ENCODE measurements at regions not wholly inside any gene's neighbourhood (a gene's known extent, or its start where the extent isn't known, plus 50 kb on each side); places are given as distances from the start of the nearest gene placed in this dataset.

GRCh38 chr2:145547620-145548019, 1027.7 kb upstream of the ZEB2 start:
- no peaks in the 10 kb centered on the region for H3K4me1 Mint-ChIP-seq (ENCODE audit: low read depth)
- H3K27me3 Mint-ChIP-seq: no peaks in the 10 kb centered on the region
- POLR2A ChIA-PET: no interaction called here
- no peak overlapping the region for H3K27ac ChIP-seq (ENCODE audit: low read depth in 1 of 2, low read length in 2 of 2)
- no peak for TF ChIP-seq CTCF (IDR thresholded peaks at IDR 0.05)
- no peak overlapping the region for H3K4me3 ChIP-seq (ENCODE audit: low read length)
- no peak overlapping the region for H3K27ac Mint-ChIP-seq
- H3K4me3 Mint-ChIP-seq: no peak overlapping the region
- H3K27me3 ChIP-seq (ENCODE audit: control insufficient read depth in 1 of 2, insufficient read depth in 2 of 2, low read length in 2 of 2): no peaks in the 10 kb centered on the region
- H3K36me3 ChIP-seq (ENCODE audit: insufficient read depth, low read length): no peaks in the 10 kb centered on the region
- intact Hi-C loops (cut with DNase I, micrococcal nuclease): no loop called here
- DNase-seq: no peak
- no peaks in the 10 kb centered on the region for H3K9me3 Mint-ChIP-seq
- no peaks in the 10 kb centered on the region for H3K4me1 ChIP-seq (ENCODE audit: insufficient read depth, low read length)
- CTCF ChIA-PET: no interaction called here
- no peaks in the 10 kb centered on the region for H3K9me3 ChIP-seq (ENCODE audit: control insufficient read depth in 1 of 2, insufficient read depth in 1 of 2, low read length in 2 of 2)
- H3K36me3 Mint-ChIP-seq (ENCODE audit: low read depth): no peaks in the 10 kb centered on the region
- no peak for ATAC-seq (ENCODE audit: poor library complexity)

GRCh38 chr2:145546091-145546490, 1026.2 kb upstream of the ZEB2 start:
- Mint-ChIP-seq H3K9me3 (no peaks in the 10 kb centered on the region), H3K27me3 (no peaks in the 10 kb centered on the region), H3K4me3 (no peak overlapping the region), H3K27ac (no peak overlapping the region), H3K4me1 (ENCODE audit: low read depth) (no peaks in the 10 kb centered on the region), H3K36me3 (ENCODE audit: low read depth) (no peaks in the 10 kb centered on the region)
- Histone ChIP-seq H3K27ac (ENCODE audit: low read depth in 1 of 2, low read length in 2 of 2) (no peak overlapping the region), H3K4me1 (ENCODE audit: insufficient read depth, low read length) (no peaks in the 10 kb centered on the region), H3K27me3 (ENCODE audit: control insufficient read depth in 1 of 2, insufficient read depth in 2 of 2, low read length in 2 of 2) (no peaks in the 10 kb centered on the region), H3K9me3 (ENCODE audit: control insufficient read depth in 1 of 2, insufficient read depth in 1 of 2, low read length in 2 of 2) (no peaks in the 10 kb centered on the region), H3K4me3 (ENCODE audit: low read length) (no peak overlapping the region), H3K36me3 (ENCODE audit: insufficient read depth, low read length) (no peaks in the 10 kb centered on the region)
- DNase-seq (no peak), ATAC-seq (ENCODE audit: poor library complexity) (no peak)
- no peak for TF ChIP-seq CTCF (IDR thresholded peaks at IDR 0.05)
- ChIA-PET POLR2A (no interaction called here), CTCF (no interaction called here)
- intact Hi-C loops (cut with DNase I, micrococcal nuclease): no loop called here

GRCh38 chr2:145543856-145544255, 1023.9 kb upstream of the ZEB2 start:
- intact Hi-C loops (cut with DNase I, micrococcal nuclease): no loop called here
- Mint-ChIP-seq H3K27me3 (no peaks in the 10 kb centered on the region), H3K27ac (no peak overlapping the region), H3K36me3 (ENCODE audit: low read depth) (no peaks in the 10 kb centered on the region), H3K9me3 (no peaks in the 10 kb centered on the region), H3K4me1 (ENCODE audit: low read depth) (no peaks in the 10 kb centered on the region), H3K4me3 (no peak overlapping the region)
- no peak for DNase-seq
- ATAC-seq (ENCODE audit: poor library complexity): no peak
- H3K27ac ChIP-seq (ENCODE audit: low read depth in 1 of 2, low read length in 2 of 2): no peak overlapping the region
- H3K4me1 ChIP-seq (ENCODE audit: insufficient read depth, low read length): no peaks in the 10 kb centered on the region
- CTCF ChIA-PET: no interaction called here
- H3K9me3 ChIP-seq (ENCODE audit: control insufficient read depth in 1 of 2, insufficient read depth in 1 of 2, low read length in 2 of 2): no peaks in the 10 kb centered on the region
- no peaks in the 10 kb centered on the region for H3K36me3 ChIP-seq (ENCODE audit: insufficient read depth, low read length)
- no peak for TF ChIP-seq CTCF (IDR thresholded peaks at IDR 0.05)
- H3K27me3 ChIP-seq (ENCODE audit: control insufficient read depth in 1 of 2, insufficient read depth in 2 of 2, low read length in 2 of 2): no peaks in the 10 kb centered on the region
- POLR2A ChIA-PET: no interaction called here
- H3K4me3 ChIP-seq (ENCODE audit: low read length): no peak overlapping the region
